H1 (cell line): ENCODE measurements at regions not wholly inside any gene's neighbourhood (a gene's known extent, or its start where the extent isn't known, plus 50 kb on each side); places are given as distances from the start of the nearest gene placed in this dataset.

Source experiments
- CTCF ChIA-PET: fragments of 300-600 bp; sonication (Branson Sonifier 250); formaldehyde crosslinking; loops from one replicate; lab custom pipeline; 2021; ENCODE audit not compliant: partially characterized antibody; lab: Charles Lee
- POLR2A ChIA-PET: fragments of 300-600 bp; sonication (Branson Sonifier 250); formaldehyde crosslinking; loops from one replicate; lab custom pipeline; 2021; ENCODE audit warnings: inconsistent platforms; ENCODE audit not compliant: partially characterized antibody; lab: Charles Lee
- DNase-seq, 2 experiments: peaks; one replicate each; pipeline versions ENCODE4 v3.0.0 to v3.0.0-alpha.2; 2010 to 2022; ENCODE audit warnings: low spot score in 2 of 2, low read depth in 1 of 2, mixed read lengths in 1 of 2
- FAIRE-seq: peaks from 2 replicates; lab custom pipeline; 2011; peaks lifted over from hg19 to GRCh38; lab: Jason Lieb, UNC
- H2AFZ ChIP-seq: 2 replicates; pipeline ENCODE4 v1.8.1; 2012; ENCODE audit warnings: low read length, inconsistent platforms
- H2AK5ac ChIP-seq: 2 replicates; pipeline ENCODE4 v1.6.1; 2013; ENCODE audit warnings: low read depth, low read length
- H2BK120ac ChIP-seq: replicated peaks from 2 replicates; pipeline ENCODE3; 2013; ENCODE audit warnings: low read depth, low read length, inconsistent platforms
- H2BK12ac ChIP-seq: 2 replicates; pipeline ENCODE4 v1.6.1; 2013; ENCODE audit warnings: low read depth, low read length
- H2BK15ac ChIP-seq: 2 replicates; pipeline ENCODE4 v1.6.1; 2013; ENCODE audit warnings: low read length
- H2BK20ac ChIP-seq: 2 replicates; pipeline ENCODE4 v1.6.1; 2013; ENCODE audit warnings: low read length
- H2BK5ac ChIP-seq: 2 replicates; pipeline ENCODE4 v1.6.1; 2013; ENCODE audit warnings: low read depth, low read length
- H3K14ac ChIP-seq: 2 replicates; pipeline ENCODE4 v1.6.1; 2013; ENCODE audit warnings: inconsistent platforms; ENCODE audit not compliant: insufficient read length
- H3K18ac ChIP-seq: 2 replicates; pipeline ENCODE4 v1.6.1; 2013; ENCODE audit warnings: low read length; ENCODE audit errors: extremely low read depth
- H3K23ac ChIP-seq: 2 replicates; pipeline ENCODE4 v1.6.1; 2013; ENCODE audit warnings: inconsistent platforms; ENCODE audit not compliant: insufficient read length
- H3K23me2 ChIP-seq: 2 replicates; pipeline ENCODE4 v1.6.1; 2013; ENCODE audit warnings: low read depth, low read length
- H3K27ac ChIP-seq: 2 replicates; pipeline ENCODE4 v1.6.1; 2011; ENCODE audit warnings: low read depth, low read length, inconsistent platforms
- H3K27me3 ChIP-seq, 4 experiments: replicated peaks in 1 of 4; 1 replicate in 1 of 4; 2 replicates in 3 of 4; pipeline versions ENCODE4 v1.6.1 to v1.8.1; 2011 to 2013; ENCODE audit warnings: low read length in 3 of 4, mild to moderate bottlenecking in 3 of 4, inconsistent platforms in 2 of 4, mixed read lengths in 2 of 4, moderate library complexity in 1 of 4; ENCODE audit not compliant: control insufficient read depth in 3 of 4, insufficient read depth in 3 of 4; ENCODE audit errors: extremely low read depth in 1 of 4
- H3K36me3 ChIP-seq, 4 experiments: 2 replicates each; pipeline versions ENCODE4 v1.6.1 to v1.8.1; 2011 to 2013; ENCODE audit warnings: mild to moderate bottlenecking in 4 of 4, low read length in 3 of 4, moderate library complexity in 2 of 4, control low read depth in 1 of 4, inconsistent platforms in 1 of 4; ENCODE audit not compliant: insufficient read depth in 4 of 4, control insufficient read depth in 2 of 4
- H3K4ac ChIP-seq: replicated peaks from 2 replicates; pipeline ENCODE3; 2013; ENCODE audit warnings: low read length, low read depth, mixed read lengths, inconsistent platforms; ENCODE audit not compliant: insufficient read length
- H3K4me1 ChIP-seq, 4 experiments: replicated peaks in 1 of 4; 1 replicate in 1 of 4; 2 replicates in 3 of 4; pipeline versions ENCODE4 v1.6.1 to v1.8.1; 2011 to 2013; ENCODE audit warnings: low read length in 3 of 4, inconsistent platforms in 2 of 4, mixed read lengths in 1 of 4; ENCODE audit not compliant: insufficient read depth in 4 of 4, control insufficient read depth in 3 of 4
- H3K4me2 ChIP-seq, 2 experiments: 2 replicates each; pipeline versions ENCODE4 v1.6.1 to v1.8.1; 2011 to 2013; ENCODE audit warnings: low read depth in 2 of 2, low read length in 2 of 2, control low read depth in 1 of 2, inconsistent platforms in 1 of 2, mild to moderate bottlenecking in 1 of 2; ENCODE audit not compliant: insufficient read depth in 1 of 2
- H3K4me3 ChIP-seq, 4 experiments: fragments of 200-600, 300-600 bp in 1 of 4; sonication (generic), shearing (Covaris generic), sonication (Bioruptor Twin) in 1 of 4; 2 replicates each; pipeline versions ENCODE4 v1.5.1 to v1.8.1; 2011 to 2016; ENCODE audit warnings: low read length in 4 of 4, low read depth in 3 of 4, control low read depth in 2 of 4, inconsistent platforms in 2 of 4, mild to moderate bottlenecking in 2 of 4, mixed read lengths in 1 of 4, moderate library complexity in 1 of 4; ENCODE audit not compliant: insufficient read depth in 2 of 4; ENCODE audit errors: extremely low read depth in 1 of 4
- H3K56ac ChIP-seq: replicated peaks from 2 replicates; pipeline ENCODE3; 2013; ENCODE audit warnings: low read depth, mild to moderate bottlenecking, mixed read lengths, low read length, inconsistent platforms; ENCODE audit not compliant: insufficient read length
- H3K79me1 ChIP-seq: 2 replicates; pipeline ENCODE4 v1.6.1; 2013; ENCODE audit warnings: low read depth, low read length, control low read depth
- H3K79me2 ChIP-seq, 2 experiments: 2 replicates each; pipeline versions ENCODE4 v1.6.1 to v1.8.1; 2012 to 2013; ENCODE audit warnings: low read length in 2 of 2, mild to moderate bottlenecking in 2 of 2, inconsistent platforms in 1 of 2; ENCODE audit not compliant: insufficient read depth in 2 of 2, control insufficient read depth in 1 of 2
- H3K9ac ChIP-seq, 4 experiments: replicated peaks in 1 of 4; 1 replicate in 1 of 4; 2 replicates in 3 of 4; pipeline versions ENCODE4 v1.6.1 to v1.8.1; 2011 to 2013; ENCODE audit warnings: low read depth in 3 of 4, low read length in 3 of 4, control low read depth in 2 of 4, mild to moderate bottlenecking in 2 of 4, moderate library complexity in 2 of 4, inconsistent platforms in 1 of 4; ENCODE audit errors: extremely low read depth in 1 of 4
- H3K9me3 ChIP-seq, 2 experiments: 2 replicates each; pipeline versions ENCODE4 v1.6.1 to v1.8.1; 2012 to 2013; ENCODE audit warnings: mild to moderate bottlenecking in 2 of 2, moderate library complexity in 2 of 2, control low read depth in 1 of 2, inconsistent platforms in 1 of 2, low read depth in 1 of 2, low read length in 1 of 2, mixed read lengths in 1 of 2; ENCODE audit not compliant: insufficient read depth in 2 of 2
- H4K20me1 ChIP-seq, 2 experiments: replicated peaks in 1 of 2; 2 replicates each; pipeline versions ENCODE3 to v1.8.1; 2011 to 2013; ENCODE audit warnings: inconsistent platforms in 2 of 2, low read length in 2 of 2, mild to moderate bottlenecking in 1 of 2; ENCODE audit not compliant: insufficient read depth in 2 of 2, control insufficient read depth in 1 of 2
- H4K5ac ChIP-seq: 2 replicates; pipeline ENCODE4 v1.6.1; 2013; ENCODE audit warnings: low read length, low read depth, mixed read lengths, inconsistent platforms; ENCODE audit not compliant: insufficient read length
- H4K8ac ChIP-seq: 2 replicates; pipeline ENCODE4 v1.8.0; 2013; ENCODE audit warnings: mild to moderate bottlenecking, moderate library complexity, low read length, inconsistent platforms; ENCODE audit not compliant: insufficient read depth; ENCODE audit errors: extremely low read depth
- H4K91ac ChIP-seq: replicated peaks from 2 replicates; pipeline ENCODE3; 2013; ENCODE audit warnings: low read length, mixed read lengths, inconsistent platforms; ENCODE audit not compliant: insufficient read length
- CTBP2 ChIP-seq: IDR thresholded peaks from 2 replicates; pipeline ENCODE4 v1.7.0; 2011; ENCODE audit warnings: borderline replicate concordance, mild to moderate bottlenecking, moderate library complexity, mixed read lengths, low read length; ENCODE audit not compliant: insufficient read depth, insufficient read length
- FOSL1 ChIP-seq: IDR thresholded peaks from 2 replicates; pipeline ENCODE4 v1.6.1; 2011; ENCODE audit warnings: mild to moderate bottlenecking, low read depth, low read length, moderate library complexity; ENCODE audit not compliant: insufficient read depth
- HDAC2 ChIP-seq, 2 experiments: fragments of 300-600 bp in 1 of 2; sonication (generic) in 1 of 2; IDR thresholded peaks; 2 replicates each; pipeline ENCODE4 v1.6.1; 2011 to 2012; ENCODE audit warnings: low read depth in 2 of 2, low read length in 2 of 2, mild to moderate bottlenecking in 2 of 2, moderate library complexity in 2 of 2, borderline replicate concordance in 1 of 2, inconsistent platforms in 1 of 2
- KDM5A ChIP-seq: fragments of 200-600 bp; IDR thresholded peaks from 2 replicates; pipeline ENCODE4 v1.7.1; 2012; ENCODE audit warnings: mild to moderate bottlenecking, low read length, inconsistent platforms, mixed read lengths
- RAD21 ChIP-seq, 2 experiments: IDR thresholded peaks in 1 of 2; conservative IDR thresholded peaks in 1 of 2; 2 replicates each; pipeline ENCODE4 v1.6.1; 2011; ENCODE audit warnings: low read depth in 2 of 2, low read length in 2 of 2, improper control_type of control experiment in 1 of 2, inconsistent platforms in 1 of 2, mild to moderate bottlenecking in 1 of 2, moderate library complexity in 1 of 2
- RFX5 ChIP-seq: IDR thresholded peaks from 2 replicates; pipeline ENCODE4 v1.6.1; 2011; ENCODE audit warnings: low read depth, low read length, improper control_type of control experiment, borderline replicate concordance
- SAP30 ChIP-seq: fragments of 300-600 bp; sonication (generic); IDR thresholded peaks from 2 replicates; pipeline ENCODE4 v1.7.1; 2012; ENCODE audit warnings: low read length, moderate library complexity, mild to moderate bottlenecking, inconsistent platforms; ENCODE audit not compliant: insufficient read depth, insufficient replicate concordance
- TAF7 ChIP-seq: optimal IDR thresholded peaks from 2 replicates; pipeline ENCODE3; 2011; ENCODE audit warnings: low read depth, mild to moderate bottlenecking, inconsistent platforms, low read length, moderate library complexity, borderline replicate concordance
- WGBS, 2 experiments: shearing (Covaris generic) in 1 of 2; methylation state at CpG; one replicate each; pipeline versions ENCODE4 v1.1.6 to v1.1.7; 2013 to 2015; ENCODE audit warnings: low lambda C conversion rate in 2 of 2, mixed read lengths in 2 of 2, inconsistent platforms in 1 of 2, low coverage in 1 of 2, missing lambda C conversion rate in 1 of 2; ENCODE audit not compliant: insufficient replicate concordance in 2 of 2, insufficient coverage in 1 of 2, insufficient read length in 1 of 2; ENCODE audit errors: extremely low coverage in 1 of 2, missing lambda C conversion rate in 1 of 2; 5-methylcytosine and 5-hydroxymethylcytosine counted together
- TF ChIP-seq, protein P1 (sequence below): IDR thresholded peaks from 2 replicates; pipeline ENCODE4 v1.6.1; 2011; ENCODE audit warnings: low read depth, mild to moderate bottlenecking, low read length; ENCODE audit not compliant: insufficient read depth
- TF ChIP-seq, protein P2 (sequence below): IDR thresholded peaks from 2 replicates; pipeline ENCODE4 v1.6.1; 2011; ENCODE audit warnings: low read length, improper control_type of control experiment

DNA sequence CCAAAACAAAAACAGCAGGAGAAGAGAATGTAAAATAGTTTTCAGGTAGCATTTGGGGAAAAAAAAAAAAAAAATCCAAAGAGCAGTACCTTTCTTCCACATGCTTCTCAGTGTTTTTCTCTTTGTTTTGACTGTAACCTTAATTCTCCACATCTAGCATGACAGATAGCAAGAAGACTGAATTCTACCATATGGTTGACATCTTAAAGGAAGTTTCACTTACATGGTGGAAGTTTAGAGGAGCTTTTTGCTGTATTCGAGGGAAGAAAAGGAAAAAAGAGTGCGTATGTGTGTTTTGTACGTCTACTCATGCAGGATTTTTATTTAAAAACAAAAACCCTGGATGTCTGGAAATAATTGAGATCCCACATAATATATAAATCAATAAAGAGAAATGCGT is 604.8 kb downstream of the CCDC171 start:
- no peaks in the 10 kb centered on the region for H3K79me1 ChIP-seq
- no peak overlapping the region for H3K23ac ChIP-seq
- no peak overlapping the region for H3K4me3 ChIP-seq
- no peak overlapping the region for H3K27ac ChIP-seq
- H2BK12ac ChIP-seq = no peak overlapping the region
- no peak overlapping the region for H3K4me2 ChIP-seq
- H3K14ac ChIP-seq = no peak overlapping the region
- H3K23me2 ChIP-seq = no peaks in the 10 kb centered on the region
- H2BK20ac ChIP-seq = no peak overlapping the region
- DNase-seq (no peak), FAIRE-seq (no peak)
- H3K9ac ChIP-seq = no peak overlapping the region
- H3K18ac ChIP-seq = no peak overlapping the region
- H2BK5ac ChIP-seq = no peak overlapping the region
- ChIA-PET POLR2A (interaction anchor here (0.7 kb wide), 1 partner anchor 363 kb away, joined by 3 read pairs; no protein-coding TSS in a partner anchor), CTCF (interaction anchor here (0.5 to 2.0 kb wide), 5 partner anchors 11 to 669 kb away, joined by 3 to 6 read pairs (median 3); no protein-coding TSS in a partner anchor)
- no peaks in the 10 kb centered on the region for H3K36me3 ChIP-seq
- H3K9me3 ChIP-seq = no peaks in the 10 kb centered on the region
- H2BK120ac ChIP-seq = no peak overlapping the region
- no peaks in the 10 kb centered on the region for H4K20me1 ChIP-seq
- H3K27me3 ChIP-seq = peaks cover 0 to 16% (median 6%) of the 10 kb centered on the region in 4 experiments; a peak in 5 of 7 replicates
- H2AK5ac ChIP-seq = no peak overlapping the region
- H3K4ac ChIP-seq = no peak overlapping the region
- 99 to 100% methylated on average over 3 to 4 of the region's 4 CpGs for WGBS, 2 experiments
- 0 out of 2 replicates have a peak overlapping the region, but pooled peaks have one; percentile 18 for H2AFZ ChIP-seq
- peaks cover 0 to 3% (median 1%) of the 10 kb centered on the region in 4 experiments; a peak in 5 of 7 replicates for H3K4me1 ChIP-seq
- H3K79me2 ChIP-seq = no peaks in the 10 kb centered on the region
- no peak overlapping the region for H4K91ac ChIP-seq
- no peak overlapping the region for H3K56ac ChIP-seq
- no peak overlapping the region for H4K8ac ChIP-seq
- no peak overlapping the region for H4K5ac ChIP-seq
- no peak overlapping the region for H2BK15ac ChIP-seq
- TF ChIP-seq HDAC2 (IDR thresholded peaks at IDR 0.05; ENCODE audit: borderline replicate concordance in 1 of 2, low read depth in 2 of 2, low read length in 2 of 2) (no peak), CTBP2 (no peak), TAF7 (no peak), SAP30 (no peak), KDM5A (no peak), RFX5 (no peak), FOSL1 (no peak), RAD21 (IDR thresholded peaks at IDR 0.05 in 1 of 2, conservative IDR thresholded peaks at IDR 0.05 in 1 of 2; ENCODE audit: low read depth in 2 of 2, low read length in 2 of 2) (no peak)
- TF ChIP-seq, protein P1, sequence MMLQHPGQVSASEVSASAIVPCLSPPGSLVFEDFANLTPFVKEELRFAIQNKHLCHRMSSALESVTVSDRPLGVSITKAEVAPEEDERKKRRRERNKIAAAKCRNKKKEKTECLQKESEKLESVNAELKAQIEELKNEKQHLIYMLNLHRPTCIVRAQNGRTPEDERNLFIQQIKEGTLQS = no peak
- TF ChIP-seq, protein P2, sequence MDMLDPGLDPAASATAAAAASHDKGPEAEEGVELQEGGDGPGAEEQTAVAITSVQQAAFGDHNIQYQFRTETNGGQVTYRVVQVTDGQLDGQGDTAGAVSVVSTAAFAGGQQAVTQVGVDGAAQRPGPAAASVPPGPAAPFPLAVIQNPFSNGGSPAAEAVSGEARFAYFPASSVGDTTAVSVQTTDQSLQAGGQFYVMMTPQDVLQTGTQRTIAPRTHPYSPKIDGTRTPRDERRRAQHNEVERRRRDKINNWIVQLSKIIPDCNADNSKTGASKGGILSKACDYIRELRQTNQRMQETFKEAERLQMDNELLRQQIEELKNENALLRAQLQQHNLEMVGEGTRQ = no peak
